C4-2B (cell line): ENCODE measurements at regions not wholly inside any gene's neighbourhood (a gene's known extent, or its start where the extent isn't known, plus 50 kb on each side); places are given as distances from the start of the nearest gene placed in this dataset.

Experiments used
- H3K27ac ChIP-seq: fragments of 450-650 bp; 2 replicates; pipeline ENCODE4 v1.5.1; 2017
- ZFX ChIP-seq: fragments of 450-650 bp; IDR thresholded peaks from 2 replicates; pipeline ENCODE4 v1.6.1; 2017
- TF ChIP-seq, protein P1 (sequence below): fragments of 450-650 bp; conservative IDR thresholded peaks from 2 replicates; pipeline ENCODE4 v1.5.1; 2017; ENCODE audit warnings: mild to moderate bottlenecking

DNA sequence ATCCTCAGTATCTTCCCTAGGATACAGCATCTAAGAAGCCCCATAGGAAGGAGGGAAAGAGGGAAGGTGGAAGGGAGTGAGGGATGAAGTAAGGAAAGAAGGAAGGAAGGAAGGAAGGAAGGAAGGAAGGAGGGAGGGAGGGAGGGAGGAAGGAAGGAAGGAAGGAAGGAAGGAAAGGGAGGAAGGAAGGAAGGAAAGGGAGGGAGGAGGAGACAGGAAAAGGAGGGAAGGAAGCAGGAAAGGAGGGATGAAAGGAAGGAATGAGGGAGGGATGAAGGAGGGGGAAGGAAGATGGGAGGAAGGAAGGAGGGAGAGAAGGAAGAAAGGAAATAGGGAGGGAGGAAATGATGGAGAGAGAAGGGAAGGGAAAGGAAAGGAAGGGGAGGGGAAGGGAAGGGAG, 455.6 kb upstream of the ZMIZ1 start:
- H3K27ac ChIP-seq: no peak overlapping the region

DNA sequence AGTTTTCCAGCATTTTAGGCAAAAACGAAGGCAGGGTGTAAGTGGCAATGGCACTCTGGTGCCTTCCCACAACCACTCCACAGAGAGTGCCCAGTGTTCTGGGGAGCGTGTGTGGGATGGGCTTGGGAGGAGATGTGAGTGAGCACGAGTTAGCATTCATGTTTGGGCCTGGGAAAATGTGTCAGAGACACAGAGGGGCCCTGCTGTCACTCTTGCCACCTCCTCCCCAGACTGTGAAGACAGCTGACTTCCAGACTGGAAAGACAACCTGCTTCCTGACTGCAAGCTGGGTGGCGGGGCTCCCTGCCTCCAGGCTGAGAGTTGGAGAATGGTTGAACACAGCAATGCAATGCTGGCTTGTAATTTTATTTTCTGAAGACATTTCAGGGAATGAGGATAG, 454.5 kb upstream of the ZMIZ1 start:
- H3K27ac ChIP-seq: no peak overlapping the region
- no peak for TF ChIP-seq ZFX
- TF ChIP-seq, protein P1, sequence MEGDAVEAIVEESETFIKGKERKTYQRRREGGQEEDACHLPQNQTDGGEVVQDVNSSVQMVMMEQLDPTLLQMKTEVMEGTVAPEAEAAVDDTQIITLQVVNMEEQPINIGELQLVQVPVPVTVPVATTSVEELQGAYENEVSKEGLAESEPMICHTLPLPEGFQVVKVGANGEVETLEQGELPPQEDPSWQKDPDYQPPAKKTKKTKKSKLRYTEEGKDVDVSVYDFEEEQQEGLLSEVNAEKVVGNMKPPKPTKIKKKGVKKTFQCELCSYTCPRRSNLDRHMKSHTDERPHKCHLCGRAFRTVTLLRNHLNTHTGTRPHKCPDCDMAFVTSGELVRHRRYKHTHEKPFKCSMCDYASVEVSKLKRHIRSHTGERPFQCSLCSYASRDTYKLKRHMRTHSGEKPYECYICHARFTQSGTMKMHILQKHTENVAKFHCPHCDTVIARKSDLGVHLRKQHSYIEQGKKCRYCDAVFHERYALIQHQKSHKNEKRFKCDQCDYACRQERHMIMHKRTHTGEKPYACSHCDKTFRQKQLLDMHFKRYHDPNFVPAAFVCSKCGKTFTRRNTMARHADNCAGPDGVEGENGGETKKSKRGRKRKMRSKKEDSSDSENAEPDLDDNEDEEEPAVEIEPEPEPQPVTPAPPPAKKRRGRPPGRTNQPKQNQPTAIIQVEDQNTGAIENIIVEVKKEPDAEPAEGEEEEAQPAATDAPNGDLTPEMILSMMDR: no peak

More for the DNA sequence above, 455.6 kb upstream of the ZMIZ1 start:
- TF ChIP-seq ZFX: no peak
- TF ChIP-seq, protein P1: no peak

DNA sequence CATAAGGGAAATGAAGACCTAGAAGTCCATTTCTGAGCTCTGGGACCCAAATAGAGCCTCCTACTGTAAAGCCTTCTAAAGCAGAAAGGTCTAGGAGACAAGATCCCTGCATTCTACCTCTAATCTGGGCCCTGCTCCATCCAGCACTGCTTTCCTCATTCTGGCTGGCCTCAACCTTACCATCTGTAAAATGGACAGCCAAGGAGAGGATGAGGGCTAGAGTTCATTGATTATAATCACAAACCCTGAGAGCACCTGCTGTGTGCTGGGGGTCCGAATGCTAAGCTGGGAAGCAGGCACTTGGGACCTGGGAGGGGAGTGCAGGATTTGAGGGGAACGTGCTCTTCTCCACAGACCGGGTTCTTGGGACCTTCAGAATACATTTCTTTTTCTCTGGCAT, 454.0 kb upstream of the ZMIZ1 start:
- H3K27ac ChIP-seq: no peak overlapping the region
- no peak for TF ChIP-seq ZFX

DNA sequence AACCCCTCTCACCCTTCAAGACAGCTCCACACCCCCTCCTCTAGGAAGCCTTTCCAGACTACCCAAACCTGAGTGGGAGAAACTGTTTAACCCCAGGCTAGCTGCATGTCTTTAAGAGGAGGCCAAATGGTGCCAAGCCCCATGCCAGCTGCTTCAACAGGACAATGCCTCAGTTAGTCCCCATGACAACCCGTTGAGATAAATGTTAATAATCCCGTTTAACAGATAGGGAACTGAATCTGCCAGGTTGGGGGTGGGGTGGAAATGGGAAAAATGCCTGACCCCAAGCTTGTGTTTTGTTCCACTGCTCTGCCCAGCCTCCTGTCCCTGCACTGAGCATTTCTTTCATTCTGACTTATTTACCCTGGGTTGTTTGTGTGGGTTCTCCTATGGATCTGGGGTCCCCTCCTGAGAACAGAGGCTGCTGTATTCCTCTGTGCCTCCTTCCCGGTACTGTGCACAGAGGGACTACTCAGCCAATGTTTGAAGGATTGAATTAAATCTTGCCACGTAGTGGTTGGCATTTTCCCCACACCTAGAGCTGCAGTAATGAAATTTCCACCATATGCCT, 452.6 kb upstream of the ZMIZ1 start:
- no peak overlapping the region for H3K27ac ChIP-seq
- TF ChIP-seq, protein P1: no peak
- TF ChIP-seq ZFX: no peak

DNA sequence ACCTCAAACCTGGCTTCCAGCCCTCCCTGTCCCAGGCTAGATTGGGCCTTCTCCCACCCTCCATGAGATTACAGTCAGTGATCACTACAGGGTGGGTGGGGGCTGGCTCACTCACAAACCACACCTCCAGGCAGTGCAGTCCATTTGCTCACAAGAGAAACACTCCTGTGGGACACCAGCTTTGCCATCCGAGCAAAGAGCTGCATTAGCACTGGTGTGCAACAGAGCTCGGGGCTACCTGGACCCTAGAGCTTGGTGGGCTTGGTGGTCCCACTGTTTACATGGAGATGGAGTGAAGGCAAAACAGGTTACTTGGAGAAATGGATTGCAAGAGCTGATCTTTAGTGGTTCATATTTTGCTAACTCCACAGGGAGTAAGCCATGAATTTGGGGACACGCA, 451.7 kb upstream of the ZMIZ1 start:
- H3K27ac ChIP-seq: no peak overlapping the region
- TF ChIP-seq, protein P1: no peak
- TF ChIP-seq ZFX: no peak

DNA sequence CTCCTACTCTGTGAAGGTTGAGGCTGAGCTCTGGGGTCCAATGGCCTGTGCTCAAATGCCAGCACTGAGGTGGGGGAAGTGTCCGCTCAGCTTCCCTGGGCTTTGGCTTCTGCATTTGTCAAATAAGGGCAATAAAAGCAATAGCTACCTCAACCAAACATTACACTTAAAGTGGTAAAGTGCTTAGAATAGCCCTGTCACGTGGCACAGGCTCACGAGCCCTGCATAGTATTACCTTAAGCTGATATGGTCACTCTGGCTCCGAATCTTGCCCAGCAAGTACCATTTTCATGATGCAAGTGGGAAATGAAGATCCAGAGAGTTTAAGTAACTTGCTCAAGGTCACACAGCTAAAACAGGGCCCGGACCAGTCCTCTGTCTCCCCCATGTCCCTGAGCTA, 451.1 kb upstream of the ZMIZ1 start:
- no peak overlapping the region for H3K27ac ChIP-seq
- no peak for TF ChIP-seq ZFX
- TF ChIP-seq, protein P1: no peak

DNA sequence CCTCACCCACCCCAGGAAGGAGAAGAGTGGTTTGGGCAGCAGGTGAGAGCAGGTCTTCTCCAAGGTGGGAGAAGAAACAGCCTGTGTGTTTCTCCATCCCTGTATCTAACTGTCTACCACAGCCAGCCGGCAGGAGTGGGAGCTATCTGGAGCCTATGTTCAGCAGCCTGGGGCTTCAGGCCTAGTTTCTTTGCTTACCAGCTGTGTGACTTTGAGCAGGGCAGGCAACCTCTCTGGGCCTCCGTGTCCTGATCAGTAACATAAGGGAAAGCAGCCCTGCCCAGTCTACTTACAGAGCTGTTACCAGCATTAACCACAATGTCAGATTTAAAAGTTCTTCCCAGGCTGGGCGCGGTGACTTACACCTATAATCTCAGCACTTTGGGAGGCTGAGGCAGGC, 450.7 kb upstream of the ZMIZ1 start:
- H3K27ac ChIP-seq: no peak overlapping the region
- TF ChIP-seq ZFX: no peak
- TF ChIP-seq, protein P1: no peak

DNA sequence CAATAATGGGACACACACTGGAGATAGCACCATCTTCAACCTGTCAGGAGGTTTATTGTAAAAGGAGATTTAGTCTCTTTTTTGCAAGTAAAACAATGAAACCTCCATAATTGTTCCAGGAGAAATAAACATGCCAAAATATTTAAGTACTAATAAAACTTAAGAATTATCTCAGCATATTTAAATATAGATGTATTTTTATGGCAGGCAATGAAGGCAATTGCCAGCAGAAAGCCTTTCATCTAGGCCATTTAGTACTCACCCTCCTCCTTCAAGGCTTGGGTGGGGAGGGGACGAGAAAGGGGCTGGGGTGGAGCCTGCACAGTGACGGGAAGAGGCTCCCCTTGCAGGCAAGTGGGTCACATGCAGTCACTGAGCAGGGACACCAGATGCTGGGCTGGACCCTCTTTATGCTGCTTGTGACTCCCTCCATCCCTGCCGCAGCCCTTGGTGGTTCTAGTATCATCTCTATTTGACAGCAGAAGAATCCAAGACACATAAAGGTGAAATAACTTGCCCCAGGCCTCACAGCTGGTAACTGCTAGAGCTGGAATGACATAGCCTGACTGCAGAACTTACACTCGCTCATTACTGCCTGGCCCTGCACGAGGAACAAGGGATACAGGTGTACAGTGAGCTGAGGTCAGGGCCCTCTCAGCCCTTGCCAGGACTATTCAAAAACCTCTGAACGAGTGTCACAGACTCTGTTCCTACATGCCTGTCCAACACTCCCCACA, 449.5 kb upstream of the ZMIZ1 start:
- no peak overlapping the region for H3K27ac ChIP-seq
- no peak for TF ChIP-seq ZFX
- TF ChIP-seq, protein P1: no peak
